AG04449 (cell line): ENCODE measurements at regions not wholly inside any gene's neighbourhood (a gene's known extent, or its start where the extent isn't known, plus 50 kb on each side); places are given as distances from the start of the nearest gene placed in this dataset.

Experiments
- CTCF ChIA-PET: fragments of 350-600 bp; formaldehyde crosslinking; extraction: SDS; loops from one replicate; lab custom pipeline; 2021; ENCODE audit warnings: antibody characterized with exemption; lab: Yijun Ruan, JAX
- POLR2A ChIA-PET: fragments of 400-600, 350-600 bp; formaldehyde crosslinking; extraction: SDS; loops from one replicate; lab custom pipeline; 2020; ENCODE audit warnings: antibody characterized with exemption, inconsistent platforms; lab: Yijun Ruan, JAX
- DNase-seq: peaks from one replicate; pipeline ENCODE4 v3.0.0-alpha.2; 2010; ENCODE audit warnings: low read depth, low spot score
- H3K4me3 ChIP-seq: 2 replicates; pipeline ENCODE4 v1.5.1; 2011; ENCODE audit warnings: low read depth, mild to moderate bottlenecking, control low read depth, low read length
- TF ChIP-seq, protein P1 (sequence below): IDR thresholded peaks from one replicate; pipeline ENCODE4 v1.5.1; 2011; ENCODE audit warnings: mild to moderate bottlenecking, moderate library complexity, low read length, control low read depth, inconsistent platforms; ENCODE audit not compliant: insufficient read depth; ENCODE audit errors: missing control alignments

DNA sequence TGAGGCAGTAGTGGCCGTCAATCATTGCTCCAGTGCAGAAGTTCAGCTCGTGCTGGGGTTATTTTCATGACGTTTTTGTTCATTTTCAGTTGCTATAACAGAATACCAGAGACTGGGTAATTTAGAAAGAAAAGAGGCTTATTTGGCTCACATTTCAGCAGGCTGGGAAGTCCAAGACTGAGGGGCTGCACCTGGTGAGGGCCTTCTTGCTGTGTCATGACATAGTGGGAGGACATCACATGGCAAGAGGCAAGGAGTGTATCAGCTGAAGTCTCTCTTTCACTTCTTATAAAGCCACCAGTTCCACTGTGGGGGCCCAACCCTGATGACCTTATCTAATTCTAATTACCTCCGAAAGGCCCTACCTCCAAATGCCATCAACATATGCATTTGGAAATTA is 58.0 kb upstream of the DPP10 start:
- H3K4me3 ChIP-seq, result no peak overlapping the region
- CTCF ChIA-PET, result no interaction called here
- TF ChIP-seq, protein P1, sequence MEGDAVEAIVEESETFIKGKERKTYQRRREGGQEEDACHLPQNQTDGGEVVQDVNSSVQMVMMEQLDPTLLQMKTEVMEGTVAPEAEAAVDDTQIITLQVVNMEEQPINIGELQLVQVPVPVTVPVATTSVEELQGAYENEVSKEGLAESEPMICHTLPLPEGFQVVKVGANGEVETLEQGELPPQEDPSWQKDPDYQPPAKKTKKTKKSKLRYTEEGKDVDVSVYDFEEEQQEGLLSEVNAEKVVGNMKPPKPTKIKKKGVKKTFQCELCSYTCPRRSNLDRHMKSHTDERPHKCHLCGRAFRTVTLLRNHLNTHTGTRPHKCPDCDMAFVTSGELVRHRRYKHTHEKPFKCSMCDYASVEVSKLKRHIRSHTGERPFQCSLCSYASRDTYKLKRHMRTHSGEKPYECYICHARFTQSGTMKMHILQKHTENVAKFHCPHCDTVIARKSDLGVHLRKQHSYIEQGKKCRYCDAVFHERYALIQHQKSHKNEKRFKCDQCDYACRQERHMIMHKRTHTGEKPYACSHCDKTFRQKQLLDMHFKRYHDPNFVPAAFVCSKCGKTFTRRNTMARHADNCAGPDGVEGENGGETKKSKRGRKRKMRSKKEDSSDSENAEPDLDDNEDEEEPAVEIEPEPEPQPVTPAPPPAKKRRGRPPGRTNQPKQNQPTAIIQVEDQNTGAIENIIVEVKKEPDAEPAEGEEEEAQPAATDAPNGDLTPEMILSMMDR, result no peak
- POLR2A ChIA-PET, result no interaction called here
- no peak for DNase-seq

DNA sequence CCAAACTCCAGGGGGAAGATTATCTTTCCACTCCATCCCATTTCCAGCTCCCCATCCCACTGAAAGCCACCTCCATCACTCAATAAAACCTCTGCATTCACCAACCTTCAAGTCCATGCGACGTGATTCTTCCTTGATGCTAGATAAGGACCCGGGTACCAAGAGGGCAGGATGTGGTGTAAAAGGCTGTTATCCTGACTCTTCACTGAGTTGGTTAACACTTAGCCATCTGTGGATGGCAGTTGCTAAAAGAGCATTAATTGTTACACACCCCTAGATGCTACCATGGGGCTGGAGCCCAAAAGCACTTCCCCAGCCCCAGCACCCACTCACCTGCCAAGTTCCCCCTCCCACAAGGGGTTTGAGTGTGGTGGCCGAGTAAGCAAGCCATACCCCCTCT is 53.4 kb upstream of the DPP10 start:
- H3K4me3 ChIP-seq, result no peak overlapping the region
- DNase-seq, result no peak
- TF ChIP-seq, protein P1, result no peak
- ChIA-PET POLR2A (no interaction called here), CTCF (no interaction called here)
